ENCODE measurements at regions not wholly inside any gene's neighbourhood (a gene's known extent, or its start where the extent isn't known, plus 50 kb on each side); places are given as distances from the start of the nearest gene placed in this dataset.

GRCh38 chr3:197366301-197367044, 68.1 kb upstream of the DLG1 start:
- TF ChIP-seq POLR2A (IDR thresholded peaks at IDR 0.05; ENCODE audit: low read length) (no peak), GATA1 (IDR thresholded peaks at IDR 0.05; ENCODE audit: low read depth, low read length) (no peak)

Measured in erythroblast (primary cell).